Hepatocyte (in vitro differentiated cells): ENCODE measurements at regions not wholly inside any gene's neighbourhood (a gene's known extent, or its start where the extent isn't known, plus 50 kb on each side); places are given as distances from the start of the nearest gene placed in this dataset.

Experiments used
- CTCF ChIP-seq: fragments of 200-600 bp; sonication (generic); IDR thresholded peaks from 2 replicates; pipeline ENCODE4 v1.5.1; 2016; ENCODE audit warnings: antibody characterized with exemption, mild to moderate bottlenecking; ENCODE audit not compliant: poor library complexity
- EZH2 ChIP-seq: fragments of 200-600 bp; sonication (generic); IDR thresholded peaks from 2 replicates; pipeline ENCODE4 v1.6.1; 2016; ENCODE audit warnings: antibody characterized with exemption, mild to moderate bottlenecking, borderline replicate concordance

- TF ChIP-seq CTCF (no peak), EZH2 (no peak)
Observed at GRCh38 chr2:122255924-122256323, 500.5 kb downstream of the TSN start.
